SK-N-SH (cell line): ENCODE measurements at regions not wholly inside any gene's neighbourhood (a gene's known extent, or its start where the extent isn't known, plus 50 kb on each side); places are given as distances from the start of the nearest gene placed in this dataset.

Experiments
- FOXM1 ChIP-seq: IDR thresholded peaks from 2 replicates; pipeline ENCODE4 v1.4.0; 2012; ENCODE audit warnings: low read depth, mild to moderate bottlenecking
- GATA2 ChIP-seq: sonication (generic); formaldehyde crosslinking; IDR thresholded peaks from 2 replicates; pipeline ENCODE4 v1.5.0; 2020; ENCODE audit warnings: mild to moderate bottlenecking, missing genetic modification reagents
- POLR2AphosphoS5 ChIP-seq: IDR thresholded peaks from 2 replicates; pipeline ENCODE4 v1.6.1; 2012; ENCODE audit warnings: low read depth, low read length
- SIN3A ChIP-seq: IDR thresholded peaks from 2 replicates; pipeline ENCODE4 v1.6.1; 2012; ENCODE audit warnings: low read depth, mild to moderate bottlenecking, low read length, moderate library complexity, borderline replicate concordance
- TAF1 ChIP-seq: IDR thresholded peaks from 2 replicates; pipeline ENCODE4 v1.6.1; 2012; ENCODE audit warnings: low read depth, mild to moderate bottlenecking, low read length, moderate library complexity, borderline replicate concordance
- TCF12 ChIP-seq: IDR thresholded peaks from 2 replicates; pipeline ENCODE4 v1.4.0; 2012
- TF ChIP-seq, protein P1 (sequence below): fragments of 200-600 bp; sonication (generic); IDR thresholded peaks from 2 replicates; pipeline ENCODE4 v1.6.1; 2017; ENCODE audit warnings: antibody characterized with exemption, mild to moderate bottlenecking, moderate library complexity
- TF ChIP-seq, protein P2 (sequence below): IDR thresholded peaks from 2 replicates; pipeline ENCODE4 v1.4.0; 2012; ENCODE audit warnings: low read depth, borderline replicate concordance
- TF ChIP-seq, protein P3 (sequence below): IDR thresholded peaks from 2 replicates; pipeline ENCODE4 v1.6.1; 2012; ENCODE audit warnings: mild to moderate bottlenecking, low read depth, low read length, moderate library complexity

DNA sequence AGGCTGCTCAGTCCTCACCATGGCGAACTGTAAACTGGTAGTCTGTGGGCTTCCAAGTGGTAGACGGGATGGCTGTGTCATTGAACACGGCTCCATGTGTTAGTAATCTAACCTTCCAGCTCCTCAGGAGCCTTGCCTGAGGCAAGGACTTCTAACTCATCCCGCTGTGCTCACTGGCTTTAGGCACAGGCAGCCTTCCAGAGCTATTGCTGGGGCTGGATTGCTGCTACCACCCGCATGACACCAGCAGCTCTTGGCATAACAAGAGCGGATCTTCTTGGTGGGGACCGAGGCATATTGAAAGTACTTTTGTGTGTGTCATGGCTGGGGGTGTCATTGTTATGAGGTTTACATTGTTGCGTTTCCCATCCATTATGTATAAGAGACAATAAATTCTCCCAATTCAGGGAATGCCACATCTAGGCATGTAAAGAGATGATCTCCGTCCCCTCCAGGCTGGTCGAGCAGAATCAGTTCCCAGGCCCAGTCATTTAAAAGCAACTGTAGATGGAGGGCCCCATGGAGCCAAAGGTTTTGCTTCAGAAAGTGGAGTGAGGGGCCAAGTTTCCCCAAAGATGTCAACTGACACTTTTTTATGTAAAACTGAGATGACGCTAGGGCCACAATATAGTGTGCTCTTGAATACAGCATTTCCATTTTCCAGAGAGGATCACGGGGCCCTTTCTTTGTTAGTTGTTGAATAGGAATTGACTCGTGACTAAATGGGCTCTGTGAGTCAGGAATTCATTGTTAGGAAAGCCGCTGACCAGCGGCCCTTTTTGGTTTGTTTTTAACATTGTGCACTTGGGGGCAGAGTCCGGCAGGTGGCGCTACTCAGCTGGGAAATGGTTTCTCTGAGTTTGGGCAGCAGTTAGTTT lies 759.5 kb downstream of the TAF11L14 start:
- TF ChIP-seq, protein P1, sequence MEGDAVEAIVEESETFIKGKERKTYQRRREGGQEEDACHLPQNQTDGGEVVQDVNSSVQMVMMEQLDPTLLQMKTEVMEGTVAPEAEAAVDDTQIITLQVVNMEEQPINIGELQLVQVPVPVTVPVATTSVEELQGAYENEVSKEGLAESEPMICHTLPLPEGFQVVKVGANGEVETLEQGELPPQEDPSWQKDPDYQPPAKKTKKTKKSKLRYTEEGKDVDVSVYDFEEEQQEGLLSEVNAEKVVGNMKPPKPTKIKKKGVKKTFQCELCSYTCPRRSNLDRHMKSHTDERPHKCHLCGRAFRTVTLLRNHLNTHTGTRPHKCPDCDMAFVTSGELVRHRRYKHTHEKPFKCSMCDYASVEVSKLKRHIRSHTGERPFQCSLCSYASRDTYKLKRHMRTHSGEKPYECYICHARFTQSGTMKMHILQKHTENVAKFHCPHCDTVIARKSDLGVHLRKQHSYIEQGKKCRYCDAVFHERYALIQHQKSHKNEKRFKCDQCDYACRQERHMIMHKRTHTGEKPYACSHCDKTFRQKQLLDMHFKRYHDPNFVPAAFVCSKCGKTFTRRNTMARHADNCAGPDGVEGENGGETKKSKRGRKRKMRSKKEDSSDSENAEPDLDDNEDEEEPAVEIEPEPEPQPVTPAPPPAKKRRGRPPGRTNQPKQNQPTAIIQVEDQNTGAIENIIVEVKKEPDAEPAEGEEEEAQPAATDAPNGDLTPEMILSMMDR: peak; percentile 94
- TF ChIP-seq, protein P2, sequence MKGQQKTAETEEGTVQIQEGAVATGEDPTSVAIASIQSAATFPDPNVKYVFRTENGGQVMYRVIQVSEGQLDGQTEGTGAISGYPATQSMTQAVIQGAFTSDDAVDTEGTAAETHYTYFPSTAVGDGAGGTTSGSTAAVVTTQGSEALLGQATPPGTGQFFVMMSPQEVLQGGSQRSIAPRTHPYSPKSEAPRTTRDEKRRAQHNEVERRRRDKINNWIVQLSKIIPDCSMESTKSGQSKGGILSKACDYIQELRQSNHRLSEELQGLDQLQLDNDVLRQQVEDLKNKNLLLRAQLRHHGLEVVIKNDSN: no peak
- TF ChIP-seq FOXM1: no peak
- no peak for TF ChIP-seq POLR2AphosphoS5
- no peak for TF ChIP-seq TCF12
- TF ChIP-seq, protein P3, sequence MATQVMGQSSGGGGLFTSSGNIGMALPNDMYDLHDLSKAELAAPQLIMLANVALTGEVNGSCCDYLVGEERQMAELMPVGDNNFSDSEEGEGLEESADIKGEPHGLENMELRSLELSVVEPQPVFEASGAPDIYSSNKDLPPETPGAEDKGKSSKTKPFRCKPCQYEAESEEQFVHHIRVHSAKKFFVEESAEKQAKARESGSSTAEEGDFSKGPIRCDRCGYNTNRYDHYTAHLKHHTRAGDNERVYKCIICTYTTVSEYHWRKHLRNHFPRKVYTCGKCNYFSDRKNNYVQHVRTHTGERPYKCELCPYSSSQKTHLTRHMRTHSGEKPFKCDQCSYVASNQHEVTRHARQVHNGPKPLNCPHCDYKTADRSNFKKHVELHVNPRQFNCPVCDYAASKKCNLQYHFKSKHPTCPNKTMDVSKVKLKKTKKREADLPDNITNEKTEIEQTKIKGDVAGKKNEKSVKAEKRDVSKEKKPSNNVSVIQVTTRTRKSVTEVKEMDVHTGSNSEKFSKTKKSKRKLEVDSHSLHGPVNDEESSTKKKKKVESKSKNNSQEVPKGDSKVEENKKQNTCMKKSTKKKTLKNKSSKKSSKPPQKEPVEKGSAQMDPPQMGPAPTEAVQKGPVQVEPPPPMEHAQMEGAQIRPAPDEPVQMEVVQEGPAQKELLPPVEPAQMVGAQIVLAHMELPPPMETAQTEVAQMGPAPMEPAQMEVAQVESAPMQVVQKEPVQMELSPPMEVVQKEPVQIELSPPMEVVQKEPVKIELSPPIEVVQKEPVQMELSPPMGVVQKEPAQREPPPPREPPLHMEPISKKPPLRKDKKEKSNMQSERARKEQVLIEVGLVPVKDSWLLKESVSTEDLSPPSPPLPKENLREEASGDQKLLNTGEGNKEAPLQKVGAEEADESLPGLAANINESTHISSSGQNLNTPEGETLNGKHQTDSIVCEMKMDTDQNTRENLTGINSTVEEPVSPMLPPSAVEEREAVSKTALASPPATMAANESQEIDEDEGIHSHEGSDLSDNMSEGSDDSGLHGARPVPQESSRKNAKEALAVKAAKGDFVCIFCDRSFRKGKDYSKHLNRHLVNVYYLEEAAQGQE: peak; percentile 62; the same call in 1 of the 2 replicates
- TF ChIP-seq TAF1: no peak
- no peak for TF ChIP-seq GATA2 (CRISPR knock-in tag)
- TF ChIP-seq SIN3A: no peak
